Colon (tissue), 2 donors: ENCODE measurements at regions not wholly inside any gene's neighbourhood (a gene's known extent, or its start where the extent isn't known, plus 50 kb on each side); places are given as distances from the start of the nearest gene placed in this dataset.

ENCODE experiments used
- FAIRE-seq: peaks from 2 replicates; lab custom pipeline; 2012; peaks lifted over from hg19 to GRCh38; lab: Jason Lieb, UNC
- donor health status: control.
- donor health status: control.

GRCh38 chr6:101212640-101213039 lies 180.9 kb upstream of the GRIK2 start:
- no peak for FAIRE-seq

GRCh38 chr6:101222007-101222406 lies 171.5 kb upstream of the GRIK2 start:
- FAIRE-seq = no peak

GRCh38 chr6:101224751-101225150 lies 168.8 kb upstream of the GRIK2 start:
- no peak for FAIRE-seq

GRCh38 chr6:101226677-101227135 lies 166.8 kb upstream of the GRIK2 start:
- no peak for FAIRE-seq

- FAIRE-seq = no peak
These were observed 162.6 kb upstream of the GRIK2 start for GRCh38 chr6:101230866-101231265.

- FAIRE-seq = no peak
These were observed 161.8 kb upstream of the GRIK2 start for GRCh38 chr6:101231606-101232235.

GRCh38 chr6:101232961-101233360 lies 160.5 kb upstream of the GRIK2 start:
- no peak for FAIRE-seq

- no peak for FAIRE-seq
These were observed 156.8 kb upstream of the GRIK2 start for GRCh38 chr6:101236709-101237108.

- FAIRE-seq = no peak
These were observed 152.1 kb upstream of the GRIK2 start for GRCh38 chr6:101241442-101241841.

- no peak for FAIRE-seq
These were observed 144.0 kb upstream of the GRIK2 start for GRCh38 chr6:101249470-101249869.

GRCh38 chr6:101257163-101257562 lies 136.3 kb upstream of the GRIK2 start:
- FAIRE-seq = no peak

GRCh38 chr6:101259505-101259904 lies 134.0 kb upstream of the GRIK2 start:
- FAIRE-seq = no peak

- no peak for FAIRE-seq
These were observed 129.9 kb upstream of the GRIK2 start for GRCh38 chr6:101263596-101263995.

GRCh38 chr6:101266063-101266462 lies 127.4 kb upstream of the GRIK2 start:
- no peak for FAIRE-seq

GRCh38 chr6:101268541-101268940 lies 125.0 kb upstream of the GRIK2 start:
- FAIRE-seq = no peak

GRCh38 chr6:101275251-101275650 lies 118.3 kb upstream of the GRIK2 start:
- FAIRE-seq = no peak

- FAIRE-seq = no peak
These were observed 117.4 kb upstream of the GRIK2 start for GRCh38 chr6:101276066-101276465.

GRCh38 chr6:101279410-101279809 lies 114.1 kb upstream of the GRIK2 start:
- FAIRE-seq = no peak

- no peak for FAIRE-seq
These were observed 112.2 kb upstream of the GRIK2 start for GRCh38 chr6:101281266-101281665.

- no peak for FAIRE-seq
These were observed 109.4 kb upstream of the GRIK2 start for GRCh38 chr6:101284131-101284530.

- FAIRE-seq = no peak
These were observed 107.4 kb upstream of the GRIK2 start for GRCh38 chr6:101286146-101286545.

GRCh38 chr6:101290346-101290745 lies 103.2 kb upstream of the GRIK2 start:
- FAIRE-seq = no peak

GRCh38 chr6:101294051-101294638 lies 99.4 kb upstream of the GRIK2 start:
- FAIRE-seq = no peak

GRCh38 chr6:101294676-101295075 lies 98.8 kb upstream of the GRIK2 start:
- FAIRE-seq = no peak
